ENCODE measurements at regions not wholly inside any gene's neighbourhood (a gene's known extent, or its start where the extent isn't known, plus 50 kb on each side); places are given as distances from the start of the nearest gene placed in this dataset.

DNA sequence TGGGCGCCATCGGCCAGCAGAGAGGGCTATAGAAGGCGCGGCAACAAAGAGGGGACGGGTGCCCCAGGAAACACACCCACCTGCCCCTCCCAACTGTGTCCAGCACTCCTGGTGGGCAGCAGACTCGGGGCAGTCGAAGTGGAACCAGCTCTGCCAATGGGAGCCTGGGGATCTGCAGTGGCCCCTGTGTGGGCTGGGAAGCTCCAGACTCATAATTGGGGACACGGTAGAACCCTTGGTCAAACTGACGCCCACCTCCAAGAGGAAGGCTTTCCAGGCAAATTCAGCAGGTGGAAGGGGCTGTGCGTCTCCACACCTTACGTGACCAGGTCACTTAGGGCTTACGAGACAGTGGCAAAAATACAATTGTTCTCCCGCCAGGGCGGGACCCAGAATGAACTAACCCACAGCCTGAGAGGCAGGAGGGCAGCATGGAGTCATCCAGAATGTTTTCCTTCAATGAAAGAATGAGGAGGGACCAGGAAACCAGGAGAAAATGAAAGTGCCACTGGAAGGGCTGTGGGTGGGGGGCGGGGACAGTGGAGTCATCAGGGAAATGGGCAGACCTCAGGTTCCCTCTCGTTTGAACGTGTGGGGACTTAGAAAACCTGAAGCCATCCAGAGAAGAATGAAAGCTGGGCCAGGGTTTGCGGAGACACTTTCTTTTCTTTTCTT lies 53.2 kb upstream of the SHANK2 start:
- TF ChIP-seq, protein P1, sequence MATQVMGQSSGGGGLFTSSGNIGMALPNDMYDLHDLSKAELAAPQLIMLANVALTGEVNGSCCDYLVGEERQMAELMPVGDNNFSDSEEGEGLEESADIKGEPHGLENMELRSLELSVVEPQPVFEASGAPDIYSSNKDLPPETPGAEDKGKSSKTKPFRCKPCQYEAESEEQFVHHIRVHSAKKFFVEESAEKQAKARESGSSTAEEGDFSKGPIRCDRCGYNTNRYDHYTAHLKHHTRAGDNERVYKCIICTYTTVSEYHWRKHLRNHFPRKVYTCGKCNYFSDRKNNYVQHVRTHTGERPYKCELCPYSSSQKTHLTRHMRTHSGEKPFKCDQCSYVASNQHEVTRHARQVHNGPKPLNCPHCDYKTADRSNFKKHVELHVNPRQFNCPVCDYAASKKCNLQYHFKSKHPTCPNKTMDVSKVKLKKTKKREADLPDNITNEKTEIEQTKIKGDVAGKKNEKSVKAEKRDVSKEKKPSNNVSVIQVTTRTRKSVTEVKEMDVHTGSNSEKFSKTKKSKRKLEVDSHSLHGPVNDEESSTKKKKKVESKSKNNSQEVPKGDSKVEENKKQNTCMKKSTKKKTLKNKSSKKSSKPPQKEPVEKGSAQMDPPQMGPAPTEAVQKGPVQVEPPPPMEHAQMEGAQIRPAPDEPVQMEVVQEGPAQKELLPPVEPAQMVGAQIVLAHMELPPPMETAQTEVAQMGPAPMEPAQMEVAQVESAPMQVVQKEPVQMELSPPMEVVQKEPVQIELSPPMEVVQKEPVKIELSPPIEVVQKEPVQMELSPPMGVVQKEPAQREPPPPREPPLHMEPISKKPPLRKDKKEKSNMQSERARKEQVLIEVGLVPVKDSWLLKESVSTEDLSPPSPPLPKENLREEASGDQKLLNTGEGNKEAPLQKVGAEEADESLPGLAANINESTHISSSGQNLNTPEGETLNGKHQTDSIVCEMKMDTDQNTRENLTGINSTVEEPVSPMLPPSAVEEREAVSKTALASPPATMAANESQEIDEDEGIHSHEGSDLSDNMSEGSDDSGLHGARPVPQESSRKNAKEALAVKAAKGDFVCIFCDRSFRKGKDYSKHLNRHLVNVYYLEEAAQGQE (IDR thresholded peaks at IDR 0.05; ENCODE audit: borderline replicate concordance), result no peak
- TF ChIP-seq EZH2 (IDR thresholded peaks at IDR 0.05; ENCODE audit: borderline replicate concordance, insufficient read depth, low read length, poor library complexity, severe bottlenecking) (no peak), EP300 (conservative IDR thresholded peaks at IDR 0.05; ENCODE audit: poor library complexity, severe bottlenecking) (no peak), POLR2AphosphoS5 (IDR thresholded peaks at IDR 0.05) (no peak)
- TF ChIP-seq, protein P2, sequence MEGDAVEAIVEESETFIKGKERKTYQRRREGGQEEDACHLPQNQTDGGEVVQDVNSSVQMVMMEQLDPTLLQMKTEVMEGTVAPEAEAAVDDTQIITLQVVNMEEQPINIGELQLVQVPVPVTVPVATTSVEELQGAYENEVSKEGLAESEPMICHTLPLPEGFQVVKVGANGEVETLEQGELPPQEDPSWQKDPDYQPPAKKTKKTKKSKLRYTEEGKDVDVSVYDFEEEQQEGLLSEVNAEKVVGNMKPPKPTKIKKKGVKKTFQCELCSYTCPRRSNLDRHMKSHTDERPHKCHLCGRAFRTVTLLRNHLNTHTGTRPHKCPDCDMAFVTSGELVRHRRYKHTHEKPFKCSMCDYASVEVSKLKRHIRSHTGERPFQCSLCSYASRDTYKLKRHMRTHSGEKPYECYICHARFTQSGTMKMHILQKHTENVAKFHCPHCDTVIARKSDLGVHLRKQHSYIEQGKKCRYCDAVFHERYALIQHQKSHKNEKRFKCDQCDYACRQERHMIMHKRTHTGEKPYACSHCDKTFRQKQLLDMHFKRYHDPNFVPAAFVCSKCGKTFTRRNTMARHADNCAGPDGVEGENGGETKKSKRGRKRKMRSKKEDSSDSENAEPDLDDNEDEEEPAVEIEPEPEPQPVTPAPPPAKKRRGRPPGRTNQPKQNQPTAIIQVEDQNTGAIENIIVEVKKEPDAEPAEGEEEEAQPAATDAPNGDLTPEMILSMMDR (IDR thresholded peaks at IDR 0.05; ENCODE audit: poor library complexity, severe bottlenecking), result no peak
